Osteoblast (primary cell): ENCODE measurements at regions not wholly inside any gene's neighbourhood (a gene's known extent, or its start where the extent isn't known, plus 50 kb on each side); places are given as distances from the start of the nearest gene placed in this dataset.

Experiments used
- DNase-seq: peaks from one replicate; pipeline ENCODE4 v3.0.0; 2011; ENCODE audit warnings: low spot score, mixed read lengths; ENCODE audit not compliant: insufficient read length; ENCODE audit errors: missing footprints
- H2AFZ ChIP-seq: 2 replicates; pipeline ENCODE4 v1.6.0; 2011; ENCODE audit warnings: mild to moderate bottlenecking, low read length
- H3K27ac ChIP-seq: 2 replicates; pipeline ENCODE4 v1.5.1; 2011; ENCODE audit warnings: mild to moderate bottlenecking, low read depth, low read length, moderate library complexity
- H3K27me3 ChIP-seq: 2 replicates; pipeline ENCODE4 v1.6.0; 2012; ENCODE audit warnings: mild to moderate bottlenecking, control low read depth, inconsistent platforms, low read length, moderate library complexity; ENCODE audit not compliant: insufficient read depth
- H3K36me3 ChIP-seq: 2 replicates; pipeline ENCODE4 v1.5.1; 2011; ENCODE audit warnings: mild to moderate bottlenecking, low read length, control low read depth, moderate library complexity; ENCODE audit not compliant: insufficient read depth
- H3K4me1 ChIP-seq: 2 replicates; pipeline ENCODE4 v1.5.1; 2011; ENCODE audit warnings: mild to moderate bottlenecking, low read length, control low read depth, moderate library complexity; ENCODE audit not compliant: insufficient read depth
- H3K4me2 ChIP-seq: 2 replicates; pipeline ENCODE4 v1.6.0; 2011; ENCODE audit warnings: mild to moderate bottlenecking, low read length; ENCODE audit not compliant: insufficient read depth
- H3K4me3 ChIP-seq: fragments of 200-600 bp; sonication (generic); 3 replicates; pipeline ENCODE4 v1.5.1; 2012; ENCODE audit warnings: mild to moderate bottlenecking, low read length, inconsistent platforms; ENCODE audit not compliant: insufficient read depth
- H3K79me2 ChIP-seq: 2 replicates; pipeline ENCODE4 v1.6.0; 2012; ENCODE audit warnings: mild to moderate bottlenecking, low read length, control low read depth, inconsistent platforms; ENCODE audit not compliant: insufficient read depth
- H3K9me3 ChIP-seq: 2 replicates; pipeline ENCODE4 v1.5.1; 2011; ENCODE audit warnings: low read depth, low read length, control low read depth
- H4K20me1 ChIP-seq: 2 replicates; pipeline ENCODE4 v1.6.0; 2012; ENCODE audit warnings: mild to moderate bottlenecking, low read length, control low read depth; ENCODE audit not compliant: insufficient read depth
- TF ChIP-seq, protein P1 (sequence below): IDR thresholded peaks from 2 replicates; pipeline ENCODE4 v1.5.1; 2011; ENCODE audit warnings: mild to moderate bottlenecking, low read depth, low read length, moderate library complexity; ENCODE audit errors: extremely low read depth

DNA sequence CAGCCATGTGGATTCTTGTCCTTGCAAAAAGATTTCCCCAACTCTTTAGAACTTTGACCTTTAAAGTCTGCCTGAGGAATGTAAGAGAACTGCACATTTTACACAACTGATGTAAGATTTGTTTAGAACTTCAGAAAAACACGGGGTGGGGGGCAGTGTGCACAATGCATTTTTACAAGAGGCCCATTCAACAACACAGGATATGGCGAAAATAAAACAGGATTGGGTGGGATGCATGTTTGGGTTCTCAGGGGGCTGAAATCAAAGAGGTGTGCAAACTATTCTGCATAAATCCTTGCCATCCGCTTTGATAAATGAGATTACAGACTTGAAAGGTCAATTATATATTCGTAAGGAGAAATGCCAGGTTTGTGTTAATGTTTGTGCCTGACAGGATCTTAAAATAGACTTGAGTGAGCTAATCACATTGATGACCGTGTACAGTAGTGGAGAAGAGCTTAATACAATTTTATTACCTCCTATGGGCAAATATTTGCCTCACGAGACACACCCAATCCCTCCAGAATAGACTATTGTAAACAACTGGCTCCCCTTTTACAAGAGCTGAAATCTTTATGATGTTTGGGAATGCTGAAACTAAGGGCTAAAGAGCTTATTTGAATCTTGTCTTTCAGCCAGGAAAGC, 184.1 kb upstream of the LEF1 start:
- Histone ChIP-seq H3K79me2 (no peaks in the 10 kb centered on the region), H3K4me3 (no peak overlapping the region), H3K9me3 (no peaks in the 10 kb centered on the region), H3K27ac (no peak overlapping the region), H2AFZ (no peak overlapping the region), H3K36me3 (no peaks in the 10 kb centered on the region), H3K4me2 (no peak overlapping the region), H3K4me1 (no peaks in the 10 kb centered on the region), H4K20me1 (no peaks in the 10 kb centered on the region), H3K27me3 (no peaks in the 10 kb centered on the region)
- DNase-seq = no peak
- TF ChIP-seq, protein P1, sequence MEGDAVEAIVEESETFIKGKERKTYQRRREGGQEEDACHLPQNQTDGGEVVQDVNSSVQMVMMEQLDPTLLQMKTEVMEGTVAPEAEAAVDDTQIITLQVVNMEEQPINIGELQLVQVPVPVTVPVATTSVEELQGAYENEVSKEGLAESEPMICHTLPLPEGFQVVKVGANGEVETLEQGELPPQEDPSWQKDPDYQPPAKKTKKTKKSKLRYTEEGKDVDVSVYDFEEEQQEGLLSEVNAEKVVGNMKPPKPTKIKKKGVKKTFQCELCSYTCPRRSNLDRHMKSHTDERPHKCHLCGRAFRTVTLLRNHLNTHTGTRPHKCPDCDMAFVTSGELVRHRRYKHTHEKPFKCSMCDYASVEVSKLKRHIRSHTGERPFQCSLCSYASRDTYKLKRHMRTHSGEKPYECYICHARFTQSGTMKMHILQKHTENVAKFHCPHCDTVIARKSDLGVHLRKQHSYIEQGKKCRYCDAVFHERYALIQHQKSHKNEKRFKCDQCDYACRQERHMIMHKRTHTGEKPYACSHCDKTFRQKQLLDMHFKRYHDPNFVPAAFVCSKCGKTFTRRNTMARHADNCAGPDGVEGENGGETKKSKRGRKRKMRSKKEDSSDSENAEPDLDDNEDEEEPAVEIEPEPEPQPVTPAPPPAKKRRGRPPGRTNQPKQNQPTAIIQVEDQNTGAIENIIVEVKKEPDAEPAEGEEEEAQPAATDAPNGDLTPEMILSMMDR = no peak

DNA sequence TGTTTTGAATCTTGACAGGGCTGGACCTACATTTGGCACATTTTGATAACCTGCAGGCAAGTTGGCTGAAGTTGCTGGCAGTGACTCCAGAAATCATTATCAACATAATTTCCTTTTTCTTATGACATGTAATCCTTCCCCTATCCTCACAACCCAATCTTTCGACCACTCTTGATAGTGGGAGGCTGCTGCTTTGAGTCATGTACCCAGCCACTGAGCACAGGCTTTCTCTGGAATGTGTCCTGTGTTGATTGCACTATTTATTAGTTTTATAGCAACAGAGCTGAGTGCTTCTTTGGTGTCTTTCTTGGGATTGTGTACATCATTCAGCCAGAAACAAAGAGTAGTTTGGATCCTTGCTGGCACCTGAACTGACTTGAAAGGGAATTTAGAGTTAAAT, 183.1 kb upstream of the LEF1 start:
- no peak overlapping the region for H3K4me2 ChIP-seq
- H2AFZ ChIP-seq = no peak overlapping the region
- TF ChIP-seq, protein P1 = no peak
- H3K27me3 ChIP-seq = no peaks in the 10 kb centered on the region
- no peak overlapping the region for H3K4me3 ChIP-seq
- no peaks in the 10 kb centered on the region for H3K36me3 ChIP-seq
- no peaks in the 10 kb centered on the region for H3K79me2 ChIP-seq
- H3K27ac ChIP-seq = no peak overlapping the region
- no peaks in the 10 kb centered on the region for H4K20me1 ChIP-seq
- peaks cover 3% of the 10 kb centered on the region for H3K4me1 ChIP-seq
- no peaks in the 10 kb centered on the region for H3K9me3 ChIP-seq
- no peak for DNase-seq

DNA sequence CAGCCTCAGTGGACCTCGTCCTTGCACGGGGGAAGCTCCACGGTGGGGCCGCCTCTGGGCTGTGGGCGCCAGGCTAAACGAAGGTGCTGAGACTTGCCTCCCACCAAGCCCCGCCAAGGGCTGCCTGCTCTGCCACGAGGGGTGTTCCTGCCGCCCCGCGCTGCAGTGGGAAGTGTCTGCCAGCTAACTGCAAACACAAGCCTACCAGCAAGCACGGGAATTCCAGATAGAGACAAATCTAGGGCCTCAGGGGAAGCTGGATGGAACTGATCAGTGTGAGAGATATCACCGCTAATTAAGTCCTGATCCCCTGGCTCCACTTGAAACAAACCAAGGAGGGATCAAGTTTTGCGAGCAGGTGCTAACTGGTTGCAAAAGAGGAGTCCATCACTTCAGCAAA, 181.6 kb upstream of the LEF1 start:
- H3K36me3 ChIP-seq = no peaks in the 10 kb centered on the region
- H3K4me1 ChIP-seq = peaks cover 14% of the 10 kb centered on the region
- no peak for DNase-seq
- no peaks in the 10 kb centered on the region for H3K79me2 ChIP-seq
- H3K9me3 ChIP-seq = no peaks in the 10 kb centered on the region
- H3K27me3 ChIP-seq = no peaks in the 10 kb centered on the region
- H3K4me3 ChIP-seq = no peak overlapping the region
- TF ChIP-seq, protein P1 = no peak
- no peak overlapping the region for H3K4me2 ChIP-seq
- H3K27ac ChIP-seq = no peak overlapping the region
- H2AFZ ChIP-seq = no peak overlapping the region
- no peaks in the 10 kb centered on the region for H4K20me1 ChIP-seq

DNA sequence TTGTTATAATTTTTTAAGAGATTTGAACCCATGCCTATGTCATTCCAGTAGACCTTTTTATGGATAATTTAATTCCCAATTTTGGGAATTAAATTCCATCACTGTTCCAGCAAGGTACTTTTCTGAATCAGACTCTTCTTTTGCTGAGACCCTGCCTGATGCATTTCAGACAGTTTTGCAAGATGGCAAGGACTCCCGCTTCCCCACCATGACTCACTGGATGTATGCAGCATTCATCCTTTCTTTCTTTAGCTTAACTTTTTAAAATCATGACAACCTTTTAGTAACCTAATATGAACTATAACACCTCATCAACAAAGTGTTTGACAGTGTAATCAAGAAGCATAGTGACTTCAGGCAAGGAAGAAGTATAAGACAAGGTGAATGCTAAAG, 178.1 kb upstream of the LEF1 start:
- Histone ChIP-seq H3K27me3 (no peaks in the 10 kb centered on the region), H3K4me1 (peaks cover 14% of the 10 kb centered on the region), H3K4me3 (no peak overlapping the region), H3K4me2 (no peak overlapping the region), H2AFZ (no peak overlapping the region), H3K79me2 (no peaks in the 10 kb centered on the region), H4K20me1 (no peaks in the 10 kb centered on the region), H3K27ac (peak overlapping the region; percentile 35), H3K9me3 (no peaks in the 10 kb centered on the region), H3K36me3 (no peaks in the 10 kb centered on the region)
- TF ChIP-seq, protein P1 = no peak
- DNase-seq = no peak
